HCT116 (cell line): ENCODE measurements at regions not wholly inside any gene's neighbourhood (a gene's known extent, or its start where the extent isn't known, plus 50 kb on each side); places are given as distances from the start of the nearest gene placed in this dataset.

Experiments used
- ATAC-seq: fragments of 200-7000 bp; cut with Tn5 transposase; 2 replicates; pipeline ENCODE4 v1.9.1; 2020; ENCODE audit warnings: mild to moderate bottlenecking, moderate library complexity
- BruUV-seq: library from RNA; stranded (reverse); fragments of 400-500 nt; replicated peaks from 2 replicates; lab custom pipeline; 2021; lab: Mats Ljungman, UMichigan
- CTCF ChIA-PET: fragments of 300-600 bp; sonication (Branson Sonifier 250); formaldehyde crosslinking; loops from one replicate; lab custom pipeline; 2021; ENCODE audit warnings: antibody characterized with exemption; lab: Charles Lee
- POLR2A ChIA-PET: fragments of 300-600, 350-600 bp; sonication (Branson Sonifier 250); formaldehyde crosslinking; loops from one replicate; lab custom pipeline; 2021; ENCODE audit warnings: antibody characterized with exemption; lab: Charles Lee
- RAD21 ChIA-PET, 2 experiments: fragments of 300-600 bp; sonication (Branson Sonifier 250); formaldehyde crosslinking; loops; one replicate each; lab custom pipeline; 2023; ENCODE audit warnings: low total read pairs in 2 of 2; ENCODE audit not compliant: uncharacterized antibody in 2 of 2, unreplicated experiment in 2 of 2, low non-redundant PET in 1 of 2; lab: Charles Lee
- DNase-seq: peaks from one replicate; pipeline ENCODE4 v3.0.0-alpha.2; 2010; ENCODE audit warnings: low read depth, low spot score
- H2AFZ ChIP-seq: fragments of 200-600 bp; shearing (Covaris generic), sonication (generic); 2 replicates; pipeline ENCODE4 v1.6.1; 2017; ENCODE audit warnings: low read depth, mixed run types, mixed read lengths, antibody characterized with exemption, low read length; ENCODE audit not compliant: poor library complexity, severe bottlenecking
- H3K27ac ChIP-seq: 2 replicates; pipeline ENCODE4 v1.5.1; 2012; ENCODE audit warnings: low read depth, low read length
- H3K27me3 ChIP-seq: fragments of 200-600 bp; sonication (generic); 2 replicates; pipeline ENCODE4 v1.6.1; 2016; ENCODE audit warnings: mixed run types, low read length, mixed read lengths; ENCODE audit not compliant: insufficient read depth
- H3K36me3 ChIP-seq, 2 experiments: fragments of 200-500 bp in 1 of 2; fragments of 200-600 bp in 1 of 2; sonication (Bioruptor generic) in 1 of 2; sonication (generic) in 1 of 2; 2 replicates each; pipeline versions ENCODE4 v1.5.1 to v1.6.1; 2014 to 2016; ENCODE audit warnings: low read length in 2 of 2, inconsistent platforms in 1 of 2, mixed read lengths in 1 of 2, mixed run types in 1 of 2; ENCODE audit not compliant: insufficient read depth in 2 of 2, control insufficient read depth in 1 of 2
- H3K4me1 ChIP-seq, 2 experiments: fragments of 200-600 bp in 1 of 2; sonication (generic) in 1 of 2; 2 replicates each; pipeline versions ENCODE4 v1.5.1 to v1.6.1; 2012 to 2017; ENCODE audit warnings: low read length in 2 of 2, inconsistent platforms in 1 of 2, mild to moderate bottlenecking in 1 of 2, mixed read lengths in 1 of 2, mixed run types in 1 of 2, moderate library complexity in 1 of 2; ENCODE audit not compliant: insufficient read depth in 2 of 2, control insufficient read depth in 1 of 2
- H3K4me2 ChIP-seq: fragments of 200-600 bp; sonication (generic); 2 replicates; pipeline ENCODE4 v1.6.1; 2017; ENCODE audit warnings: mixed run types, low read length, mixed read lengths
- H3K4me3 ChIP-seq, 2 experiments: fragments of 200-600 bp in 1 of 2; sonication (generic) in 1 of 2; replicated peaks in 1 of 2; 2 replicates each; pipeline ENCODE4 v1.5.1; 2011 to 2016; ENCODE audit warnings: low read length in 2 of 2, control low read depth in 1 of 2, low read depth in 1 of 2, mild to moderate bottlenecking in 1 of 2, mixed read lengths in 1 of 2, mixed run types in 1 of 2
- H3K79me2 ChIP-seq: fragments of 200-600 bp; sonication (generic); 2 replicates; pipeline ENCODE4 v1.6.1; 2017; ENCODE audit warnings: mild to moderate bottlenecking, mixed run types, low read length, moderate library complexity, mixed read lengths; ENCODE audit not compliant: insufficient read depth
- H3K9ac ChIP-seq: fragments of 200-600 bp; sonication (generic); 2 replicates; pipeline ENCODE4 v1.6.1; 2016; ENCODE audit warnings: low read length, mixed read lengths
- H3K9me2 ChIP-seq: fragments of 200-600 bp; sonication (generic), shearing (Covaris generic); 2 replicates; pipeline ENCODE4 v1.6.1; 2017; ENCODE audit warnings: mixed run types, mild to moderate bottlenecking, moderate library complexity; ENCODE audit not compliant: insufficient read depth
- H3K9me3 ChIP-seq, 2 experiments: fragments of 200-500 bp in 1 of 2; fragments of 200-600 bp in 1 of 2; sonication (Bioruptor generic) in 1 of 2; sonication (generic) in 1 of 2; 2 replicates each; pipeline ENCODE4 v1.6.1; 2014 to 2017; ENCODE audit warnings: low read length in 2 of 2, mixed read lengths in 2 of 2, inconsistent platforms in 1 of 2, low read depth in 1 of 2, mild to moderate bottlenecking in 1 of 2, mixed run types in 1 of 2, moderate library complexity in 1 of 2; ENCODE audit not compliant: control insufficient read depth in 1 of 2, insufficient read depth in 1 of 2
- H4K20me1 ChIP-seq: fragments of 200-600 bp; sonication (generic), shearing (Covaris generic); 2 replicates; pipeline ENCODE4 v1.6.1; 2017; ENCODE audit warnings: mixed run types, mild to moderate bottlenecking, moderate library complexity; ENCODE audit not compliant: insufficient read depth
- EZH2 ChIP-seq: fragments of 200-600 bp; sonication (generic); IDR thresholded peaks from 2 replicates; pipeline ENCODE4 v1.6.1; 2017; ENCODE audit warnings: antibody characterized with exemption, mixed run types
- EZH2phosphoT487 ChIP-seq: fragments of 200-600 bp; IDR thresholded peaks from 2 replicates; pipeline ENCODE4 v1.6.1; 2018; ENCODE audit warnings: antibody characterized with exemption, borderline replicate concordance
- FOSL1 ChIP-seq: IDR thresholded peaks from 2 replicates; pipeline ENCODE4 v1.6.1; 2012; ENCODE audit warnings: low read depth
- RAD21 ChIP-seq: IDR thresholded peaks from 2 replicates; pipeline ENCODE4 v1.6.1; 2012; ENCODE audit warnings: low read depth, mild to moderate bottlenecking
- SP1 ChIP-seq: IDR thresholded peaks from 2 replicates; pipeline ENCODE4 v1.6.1; 2012; ENCODE audit warnings: low read depth
- TCF7L2 ChIP-seq: IDR thresholded peaks from 2 replicates; pipeline ENCODE4 v1.7.0; 2011; ENCODE audit warnings: borderline replicate concordance, inconsistent platforms; ENCODE audit not compliant: insufficient read depth, insufficient read length; ENCODE audit errors: extremely low read depth
- ZNF274 ChIP-seq: fragments of 200-500 bp; sonication (Bioruptor generic); IDR thresholded peaks from 2 replicates; pipeline ENCODE4 v1.6.1; 2014; ENCODE audit warnings: mild to moderate bottlenecking, low read depth, low read length, inconsistent platforms
- intact Hi-C: fragments of 100-400 bp; cut with micrococcal nuclease; formaldehyde crosslinking; loops from 2 replicates; pipeline ENCODE4 v1.10.0; 2022
- TF ChIP-seq, protein P1 (sequence below), 3 experiments: fragments of 200-600 bp in 1 of 3; sonication (generic) in 1 of 3; IDR thresholded peaks in 2 of 3; conservative IDR thresholded peaks in 1 of 3; 2 replicates each; pipeline ENCODE4 v1.5.1; 2012 to 2017; ENCODE audit warnings: low read depth in 2 of 3, low read length in 2 of 3, antibody characterized with exemption in 1 of 3, borderline replicate concordance in 1 of 3, control low read depth in 1 of 3, mild to moderate bottlenecking in 1 of 3, mixed read lengths in 1 of 3, mixed run types in 1 of 3, moderate library complexity in 1 of 3; ENCODE audit not compliant: insufficient read depth in 1 of 3

DNA sequence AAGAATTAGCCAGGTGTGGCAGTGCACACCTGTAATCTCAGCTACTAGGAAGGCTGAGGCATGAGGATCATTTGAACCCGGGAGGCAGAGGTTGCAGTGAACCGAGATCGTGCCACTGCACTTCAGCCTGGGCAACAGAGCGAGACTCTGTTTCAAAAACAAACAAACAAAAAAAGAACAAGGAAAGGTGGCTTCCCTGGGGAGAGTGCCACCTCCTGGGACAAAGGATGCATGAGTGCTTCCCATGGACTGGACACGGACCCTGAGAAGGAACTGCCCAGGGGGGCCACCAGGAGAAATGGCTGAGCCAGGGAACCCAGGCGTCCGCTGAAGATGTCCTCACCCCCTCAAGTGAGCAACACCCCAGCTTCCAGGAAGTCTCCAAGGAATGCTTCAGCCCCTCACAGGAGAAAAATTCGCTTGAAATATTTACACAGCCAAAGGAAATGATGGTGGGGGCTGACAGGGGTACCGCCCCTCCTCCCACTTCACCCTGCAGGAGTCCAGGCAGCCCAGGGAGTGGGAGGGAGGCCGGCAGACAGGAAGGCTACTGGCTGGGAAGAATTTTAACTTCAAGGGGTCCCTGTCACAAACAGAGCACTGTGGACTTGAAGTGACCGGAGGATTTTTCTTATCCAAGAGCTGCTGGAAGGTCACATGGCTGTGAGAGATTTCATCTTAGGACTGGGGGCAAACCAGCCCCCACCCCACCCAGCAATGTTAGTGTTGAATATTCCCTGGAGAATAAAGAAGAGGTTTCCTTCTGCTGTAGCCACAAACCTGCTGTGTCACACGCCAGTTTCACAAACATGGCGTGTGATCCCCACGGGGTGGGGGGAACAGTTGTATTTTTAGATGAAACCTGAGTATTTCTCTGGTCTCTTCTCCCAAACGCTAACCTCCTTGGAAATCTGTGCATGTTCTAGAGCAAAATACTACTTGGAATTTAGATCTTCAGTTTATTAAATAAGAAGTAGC lies 90.8 kb upstream of the SLC25A33 start:
- no TSS peak for BruUV-seq
- Histone ChIP-seq H2AFZ (no peak overlapping the region), H3K9me2 (no peaks in the 10 kb centered on the region), H3K4me3 (no peak overlapping the region), H3K27ac (no peak overlapping the region), H4K20me1 (no peaks in the 10 kb centered on the region), H3K27me3 (no peaks in the 10 kb centered on the region), H3K4me1 (no peaks in the 10 kb centered on the region), H3K9ac (no peak overlapping the region), H3K4me2 (no peak overlapping the region), H3K9me3 (no peaks in the 10 kb centered on the region), H3K79me2 (no peaks in the 10 kb centered on the region), H3K36me3 (no peaks in the 10 kb centered on the region)
- ChIA-PET POLR2A (no interaction called here), RAD21 (no interaction called here), CTCF (no interaction called here)
- ATAC-seq (no peak), DNase-seq (no peak)
- TF ChIP-seq, protein P1, sequence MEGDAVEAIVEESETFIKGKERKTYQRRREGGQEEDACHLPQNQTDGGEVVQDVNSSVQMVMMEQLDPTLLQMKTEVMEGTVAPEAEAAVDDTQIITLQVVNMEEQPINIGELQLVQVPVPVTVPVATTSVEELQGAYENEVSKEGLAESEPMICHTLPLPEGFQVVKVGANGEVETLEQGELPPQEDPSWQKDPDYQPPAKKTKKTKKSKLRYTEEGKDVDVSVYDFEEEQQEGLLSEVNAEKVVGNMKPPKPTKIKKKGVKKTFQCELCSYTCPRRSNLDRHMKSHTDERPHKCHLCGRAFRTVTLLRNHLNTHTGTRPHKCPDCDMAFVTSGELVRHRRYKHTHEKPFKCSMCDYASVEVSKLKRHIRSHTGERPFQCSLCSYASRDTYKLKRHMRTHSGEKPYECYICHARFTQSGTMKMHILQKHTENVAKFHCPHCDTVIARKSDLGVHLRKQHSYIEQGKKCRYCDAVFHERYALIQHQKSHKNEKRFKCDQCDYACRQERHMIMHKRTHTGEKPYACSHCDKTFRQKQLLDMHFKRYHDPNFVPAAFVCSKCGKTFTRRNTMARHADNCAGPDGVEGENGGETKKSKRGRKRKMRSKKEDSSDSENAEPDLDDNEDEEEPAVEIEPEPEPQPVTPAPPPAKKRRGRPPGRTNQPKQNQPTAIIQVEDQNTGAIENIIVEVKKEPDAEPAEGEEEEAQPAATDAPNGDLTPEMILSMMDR (IDR thresholded peaks at IDR 0.05 in 2 of 3, conservative IDR thresholded peaks at IDR 0.05 in 1 of 3; ENCODE audit: borderline replicate concordance in 1 of 3, insufficient read depth in 1 of 3, low read depth in 2 of 3, low read length in 2 of 3), result peak; percentile 33 to 53 (median 34); a peak in 4 of 6 replicates
- TF ChIP-seq FOSL1, result no peak
- TF ChIP-seq ZNF274, result no peak
- TF ChIP-seq EZH2phosphoT487, result no peak
- no peak for TF ChIP-seq SP1
- TF ChIP-seq EZH2, result no peak
- peak; percentile 60 for TF ChIP-seq RAD21
- TF ChIP-seq TCF7L2, result no peak
- intact Hi-C loops, result no loop called here
